GM12875 (cell line): ENCODE measurements at regions not wholly inside any gene's neighbourhood (a gene's known extent, or its start where the extent isn't known, plus 50 kb on each side); places are given as distances from the start of the nearest gene placed in this dataset.

Source experiments
- H3K4me3 ChIP-seq: one replicate; pipeline ENCODE4 v1.5.1; 2011; ENCODE audit warnings: low read depth, low read length, control low read depth
- CTCF ChIP-seq: IDR thresholded peaks from 2 replicates; pipeline ENCODE4 v1.5.1; 2011; ENCODE audit warnings: low read depth, mild to moderate bottlenecking, control low read depth, inconsistent platforms, low read length, moderate library complexity, borderline replicate concordance; ENCODE audit not compliant: insufficient read depth

DNA sequence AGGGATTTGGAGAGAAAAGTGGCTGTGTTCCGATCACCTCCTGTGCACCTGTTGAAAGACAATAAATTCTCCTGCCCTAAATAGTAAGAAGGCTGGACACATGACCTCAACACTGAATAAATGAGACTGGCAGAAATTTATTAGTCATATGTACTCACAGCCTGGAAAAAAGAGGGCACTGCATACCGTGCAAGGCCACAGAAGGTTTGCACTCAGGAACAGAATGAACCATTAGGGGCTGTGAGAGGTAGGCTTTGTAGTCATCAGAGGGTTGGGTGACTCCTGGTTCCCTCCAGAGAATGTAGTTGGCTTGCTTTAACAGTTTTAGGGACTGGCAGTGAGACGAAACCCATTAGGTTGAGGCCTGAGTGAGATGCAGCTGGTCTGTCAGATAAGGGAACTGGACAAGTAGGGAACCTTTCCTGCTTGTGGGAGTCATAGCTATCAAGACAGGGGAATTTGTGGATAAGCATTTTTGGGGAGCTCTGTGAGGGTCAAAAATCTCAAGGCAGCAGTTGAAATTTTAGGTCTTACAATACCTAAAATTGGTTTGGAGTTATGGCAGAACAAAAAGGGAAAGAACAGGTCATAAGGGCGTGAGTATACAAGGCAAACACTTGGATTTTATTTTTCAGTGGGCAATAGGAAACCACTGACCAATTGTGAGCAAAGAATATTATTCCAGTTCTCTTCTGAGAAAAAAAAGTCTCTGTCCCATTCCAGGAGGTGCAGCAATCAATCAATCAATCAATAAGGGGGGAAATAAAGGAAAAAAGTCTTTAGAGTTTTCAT, 67.9 kb upstream of the BTN3A2 start:
- no peak for TF ChIP-seq CTCF
- H3K4me3 ChIP-seq, result no peak overlapping the region

- no peak overlapping the region for H3K4me3 ChIP-seq
- TF ChIP-seq CTCF, result no peak
These were observed 65.5 kb upstream of the BTN3A2 start for GRCh38 chr6:26299286-26300042.

- H3K4me3 ChIP-seq, result no peak overlapping the region
- no peak for TF ChIP-seq CTCF
These were observed 65.0 kb upstream of the BTN3A2 start for GRCh38 chr6:26300043-26300331.

GRCh38 chr6:26300359-26300758, 64.6 kb upstream of the BTN3A2 start:
- no peak overlapping the region for H3K4me3 ChIP-seq
- TF ChIP-seq CTCF, result no peak

DNA sequence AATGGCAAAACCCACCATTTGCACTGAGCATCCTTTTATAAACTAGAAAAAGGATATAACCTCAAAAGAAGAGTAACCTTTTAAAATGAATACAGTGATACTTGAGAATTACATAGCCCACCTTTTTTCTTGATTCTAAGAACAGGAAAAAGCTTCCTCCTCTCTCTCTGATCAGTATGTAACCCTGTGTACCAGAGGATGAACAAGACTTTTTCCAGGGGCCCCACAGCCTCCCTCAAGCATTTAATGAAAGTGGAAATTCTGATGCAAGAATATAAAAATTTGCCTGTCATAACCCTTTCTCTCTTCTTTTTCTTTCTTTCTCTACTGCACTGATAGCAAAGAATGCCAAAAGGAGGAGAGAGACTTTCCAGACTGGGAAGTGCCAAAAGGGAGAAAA, 64.2 kb upstream of the BTN3A2 start:
- no peak for TF ChIP-seq CTCF
- H3K4me3 ChIP-seq, result no peak overlapping the region

GRCh38 chr6:26301638-26302037, 63.4 kb upstream of the BTN3A2 start:
- TF ChIP-seq CTCF, result no peak
- H3K4me3 ChIP-seq, result no peak overlapping the region
